GM21528 (cell line): ENCODE measurements at regions not wholly inside any gene's neighbourhood (a gene's known extent, or its start where the extent isn't known, plus 50 kb on each side); places are given as distances from the start of the nearest gene placed in this dataset.

ENCODE experiments used
- ATAC-seq: cut with Tn5 transposase; IDR thresholded peaks from one replicate; pipeline ENCODE4 v1.9.1; 2021; ENCODE audit warnings: mild to moderate bottlenecking, moderate library complexity; ENCODE audit not compliant: unreplicated experiment, low FRiP score

DNA sequence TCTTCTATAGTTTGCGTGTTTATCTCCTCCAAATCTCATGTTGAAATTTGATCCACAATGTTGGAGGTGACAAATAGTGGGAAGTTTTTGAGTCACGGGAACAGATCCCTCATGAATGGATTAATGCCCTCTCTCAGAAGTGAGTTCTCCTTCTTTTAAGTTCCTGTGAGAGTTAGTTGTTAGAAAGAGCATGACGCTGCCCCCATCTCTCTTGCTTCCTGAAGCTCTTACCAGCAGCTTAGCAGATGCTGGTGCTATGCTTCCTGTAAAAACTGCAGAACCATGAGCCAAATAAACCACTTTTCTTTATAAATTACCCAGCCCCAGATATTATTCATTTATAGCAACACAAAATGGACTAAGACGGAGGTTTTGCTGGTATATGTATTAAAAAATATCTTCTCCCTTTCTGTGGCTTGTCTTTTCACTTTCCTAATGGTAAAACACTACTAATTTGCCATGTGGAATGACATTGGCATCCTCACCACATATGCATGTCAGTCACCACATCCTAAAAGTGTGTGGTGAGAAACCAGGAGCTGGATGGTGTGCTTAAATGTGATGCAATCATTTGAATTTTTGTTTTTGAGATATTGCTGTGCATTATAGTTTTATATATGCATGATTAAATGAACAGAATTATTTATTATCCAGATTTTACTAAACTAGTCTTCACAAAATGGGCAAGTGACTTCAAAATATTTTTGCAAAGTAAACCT lies 449.3 kb downstream of the ADAMTS20 start:
- no peak for ATAC-seq

DNA sequence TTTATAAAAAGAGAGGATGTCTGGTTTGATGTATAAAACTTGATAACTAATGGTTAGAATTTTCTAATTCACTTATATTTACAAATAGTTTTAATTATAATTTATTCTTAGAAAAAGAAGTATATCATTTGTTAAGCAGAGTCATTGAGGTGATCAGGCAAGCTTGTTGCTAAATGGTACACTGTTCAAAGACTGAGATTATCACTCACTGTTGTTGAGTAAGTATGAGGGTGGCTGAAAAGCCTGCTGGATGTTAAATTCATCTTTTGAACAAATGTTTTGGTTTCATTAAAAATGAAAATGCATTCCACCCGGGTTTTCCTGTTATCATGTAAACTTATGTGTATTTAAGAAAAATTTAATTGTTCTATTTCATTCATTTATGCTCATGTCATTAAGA lies 451.8 kb downstream of the ADAMTS20 start:
- no peak for ATAC-seq

- no peak for ATAC-seq
Measured at GRCh38 chr12:43099691-43100163, 452.3 kb downstream of the ADAMTS20 start.

- no peak for ATAC-seq
Measured at GRCh38 chr12:43098766-43099550, 453.0 kb downstream of the ADAMTS20 start.

- no peak for ATAC-seq
Measured at GRCh38 chr12:43098071-43098470, 453.9 kb downstream of the ADAMTS20 start.

GRCh38 chr12:43097471-43097870 lies 454.5 kb downstream of the ADAMTS20 start:
- ATAC-seq, result no peak

GRCh38 chr12:43095669-43096280 lies 456.2 kb downstream of the ADAMTS20 start:
- ATAC-seq, result no peak

- no peak for ATAC-seq
Measured at GRCh38 chr12:43094886-43095575, 457.0 kb downstream of the ADAMTS20 start.

DNA sequence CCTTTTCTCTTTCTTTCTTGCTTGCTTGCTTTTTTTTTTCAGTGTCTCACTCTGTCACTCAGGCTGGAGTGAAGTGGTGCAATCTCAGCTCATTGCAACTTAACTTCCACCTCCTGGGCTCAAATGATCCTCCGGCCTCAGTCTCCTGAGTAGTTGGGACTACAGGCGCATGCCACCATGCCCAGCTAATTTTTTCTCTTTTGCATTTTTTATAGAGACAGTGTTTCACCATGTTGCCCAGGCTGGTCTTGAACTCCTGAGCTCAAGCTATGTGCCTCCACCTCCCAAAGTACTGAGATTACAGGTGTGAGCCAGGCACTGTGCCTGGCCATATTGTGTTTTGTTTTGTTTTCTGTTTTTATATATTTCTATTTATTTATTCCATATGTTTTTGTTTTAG lies 461.0 kb downstream of the ADAMTS20 start:
- ATAC-seq, result no peak

DNA sequence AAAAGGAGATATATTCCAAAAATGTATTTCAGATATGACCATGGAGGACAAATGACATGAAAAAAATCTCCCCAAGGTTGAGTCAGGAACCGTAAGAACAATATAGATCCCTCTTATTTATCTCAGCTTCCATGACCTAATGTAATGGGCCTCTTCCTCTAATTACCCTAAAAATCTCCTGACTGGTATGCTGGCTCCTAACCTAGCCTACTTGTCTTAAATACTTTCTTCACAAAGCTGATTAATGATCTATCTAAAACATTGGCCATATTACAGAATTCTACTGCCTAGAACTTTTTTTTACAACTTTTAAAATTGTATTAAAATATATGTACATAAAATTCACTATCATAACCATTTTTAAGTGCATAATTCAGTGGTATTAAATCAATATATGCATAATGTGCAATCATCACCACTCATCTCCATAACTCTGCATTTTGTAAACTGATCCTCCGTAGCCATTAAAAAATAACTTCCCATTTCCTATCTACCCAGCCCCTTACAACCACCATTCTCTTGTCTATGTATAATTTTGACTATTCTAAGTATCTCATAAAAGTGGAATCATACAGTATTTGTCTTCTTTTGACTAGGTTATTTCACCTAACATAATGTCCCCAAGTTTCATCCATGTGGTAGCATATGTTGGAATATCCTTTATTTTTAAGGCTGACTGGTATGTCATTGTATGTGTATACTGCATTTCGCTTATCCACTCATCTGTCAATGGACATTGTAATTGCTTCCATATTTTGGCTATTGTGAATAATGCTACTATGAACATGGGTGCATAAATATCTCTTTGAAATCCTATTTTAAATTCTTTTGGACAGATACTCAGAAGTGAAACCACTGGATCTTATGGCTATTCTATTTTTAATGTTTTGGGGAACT lies 464.6 kb downstream of the ADAMTS20 start:
- no peak for ATAC-seq

DNA sequence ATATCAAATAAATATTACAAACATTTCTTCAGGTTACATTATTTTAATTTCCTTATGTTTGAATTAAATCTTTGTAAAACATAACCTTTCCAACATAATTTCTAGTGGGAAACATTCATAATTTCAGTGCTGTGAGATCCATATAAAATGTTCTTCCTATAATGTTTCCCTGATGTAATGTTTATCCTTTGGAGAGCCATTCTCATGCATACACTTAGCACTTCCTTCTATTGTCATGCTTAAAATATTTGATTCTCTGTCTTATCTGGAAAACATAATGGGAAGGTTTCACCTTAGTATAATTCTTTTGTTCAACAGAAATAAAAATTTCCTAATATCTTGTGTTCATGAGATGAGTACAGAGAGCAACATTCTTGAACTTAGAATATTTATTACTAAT lies 472.5 kb downstream of the ADAMTS20 start:
- ATAC-seq, result no peak

DNA sequence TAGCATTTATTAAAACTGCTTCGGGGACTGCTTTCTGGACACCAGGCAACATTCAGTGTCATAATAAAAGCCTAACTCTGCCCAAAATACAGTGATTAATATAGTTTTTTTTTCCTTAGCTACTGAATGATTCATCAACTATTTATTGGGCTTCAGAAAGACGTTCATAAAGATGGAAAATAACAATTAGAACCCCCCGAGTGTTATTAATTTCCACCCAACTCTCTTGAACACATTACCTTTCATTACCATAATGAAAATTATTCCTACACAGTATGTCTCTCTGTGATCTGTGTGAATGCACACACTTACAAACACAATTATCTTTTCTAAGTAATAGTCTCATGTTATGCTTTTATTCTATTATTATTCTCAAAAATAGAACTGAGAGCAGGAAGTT lies 473.0 kb downstream of the ADAMTS20 start:
- no peak for ATAC-seq

DNA sequence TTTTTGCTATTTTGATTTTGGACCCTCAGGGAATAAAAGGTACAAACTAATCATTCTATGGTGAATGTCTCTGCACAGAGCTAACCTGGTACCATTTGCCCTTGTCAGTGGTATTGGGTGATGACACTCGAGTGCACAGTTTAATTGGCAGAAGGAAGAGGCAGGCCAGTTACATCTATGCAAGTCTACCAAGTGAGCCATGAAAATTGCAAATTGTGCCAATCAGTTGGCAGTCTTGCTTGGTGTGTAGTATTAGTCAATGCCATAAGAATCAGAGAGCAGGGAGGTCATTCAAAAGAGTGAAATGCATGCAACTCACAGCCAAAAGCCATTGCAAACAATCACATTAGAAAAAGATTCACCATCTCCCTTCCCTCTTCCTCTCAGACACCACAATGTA lies 479.6 kb downstream of the ADAMTS20 start:
- ATAC-seq, result no peak

DNA sequence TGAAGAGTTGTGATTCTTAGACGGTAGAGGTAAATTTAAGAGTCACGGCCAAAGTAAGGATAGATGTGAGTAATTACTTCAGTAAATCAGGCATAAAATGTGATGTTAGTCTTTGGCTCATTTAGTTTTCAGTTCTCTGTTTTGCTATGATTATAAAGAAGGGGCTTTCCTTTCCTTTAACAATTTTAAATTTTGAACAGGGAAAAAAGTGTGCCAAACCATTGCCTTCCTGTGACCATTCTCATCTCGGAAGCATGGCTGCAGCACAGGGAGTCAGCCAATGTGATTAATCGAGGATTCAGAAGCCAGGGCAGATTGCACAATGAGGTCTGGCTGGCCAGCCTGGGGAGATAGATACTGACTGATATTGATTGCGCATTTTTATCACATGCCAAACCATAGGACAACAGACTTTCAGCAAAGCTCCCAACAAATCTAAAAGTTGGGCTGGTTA lies 480.2 kb upstream of the PRICKLE1 start:
- no peak for ATAC-seq

DNA sequence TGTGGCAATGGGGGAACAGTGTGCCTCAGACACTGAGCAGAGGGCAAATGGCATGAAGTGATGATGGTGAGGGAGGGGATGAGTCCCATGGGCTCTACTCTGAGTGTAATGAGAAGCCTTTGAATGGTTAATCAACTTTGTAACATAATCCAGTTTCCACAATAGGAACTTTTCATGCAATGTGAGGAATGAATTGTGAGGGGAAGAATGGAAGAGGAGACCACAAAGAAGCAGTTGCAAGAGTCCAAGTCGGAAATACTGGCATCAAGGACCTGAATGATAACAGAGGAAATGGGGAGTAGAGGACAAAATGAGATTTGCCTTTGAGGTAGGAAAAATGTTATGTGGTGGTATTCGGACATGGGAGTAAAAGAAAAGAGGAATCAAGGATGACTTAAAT lies 476.9 kb upstream of the PRICKLE1 start:
- ATAC-seq, result no peak

DNA sequence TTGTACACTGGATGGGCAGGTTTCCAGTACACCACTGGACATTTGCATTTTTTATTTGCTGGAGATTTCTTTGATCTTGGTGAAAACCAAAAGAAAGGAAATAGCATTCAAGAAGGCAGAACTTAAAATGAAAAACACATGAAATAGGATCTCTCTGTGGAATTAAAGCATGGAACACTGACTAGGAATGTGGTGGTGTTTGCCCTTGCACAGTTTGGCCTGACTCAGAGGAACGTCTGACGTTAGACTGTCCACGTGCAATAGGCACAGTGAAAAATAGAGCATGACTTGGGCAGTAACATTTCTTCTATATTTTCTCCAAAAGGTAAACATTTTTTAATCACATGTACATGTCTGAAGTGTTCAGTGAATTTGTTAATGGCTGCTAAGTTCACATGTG lies 474.1 kb upstream of the PRICKLE1 start:
- ATAC-seq, result no peak

- ATAC-seq, result no peak
Measured at GRCh38 chr12:43062201-43062895, 472.8 kb upstream of the PRICKLE1 start.

DNA sequence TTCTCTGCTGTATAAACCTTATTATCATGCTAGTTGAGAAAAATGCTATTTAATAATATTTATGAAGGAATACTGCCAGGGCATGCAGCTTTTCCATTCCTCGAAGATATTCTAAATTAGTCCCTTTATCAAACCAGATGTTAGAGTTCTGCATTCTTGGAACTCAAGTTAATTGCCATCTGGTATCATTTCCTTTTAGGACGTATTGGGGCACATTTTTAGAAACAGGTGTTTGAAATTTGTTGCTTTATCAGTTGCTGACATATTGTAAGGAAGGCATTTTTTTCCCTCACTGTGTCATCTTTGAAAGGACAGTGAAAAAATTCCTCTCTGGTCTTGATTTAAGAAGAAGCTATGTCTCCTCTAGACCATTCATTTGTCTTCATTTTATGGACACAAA lies 471.2 kb upstream of the PRICKLE1 start:
- no peak for ATAC-seq

GRCh38 chr12:43058616-43059015 lies 469.1 kb upstream of the PRICKLE1 start:
- no peak for ATAC-seq
